ENCODE measurements at regions not wholly inside any gene's neighbourhood (a gene's known extent, or its start where the extent isn't known, plus 50 kb on each side); places are given as distances from the start of the nearest gene placed in this dataset.

DNA sequence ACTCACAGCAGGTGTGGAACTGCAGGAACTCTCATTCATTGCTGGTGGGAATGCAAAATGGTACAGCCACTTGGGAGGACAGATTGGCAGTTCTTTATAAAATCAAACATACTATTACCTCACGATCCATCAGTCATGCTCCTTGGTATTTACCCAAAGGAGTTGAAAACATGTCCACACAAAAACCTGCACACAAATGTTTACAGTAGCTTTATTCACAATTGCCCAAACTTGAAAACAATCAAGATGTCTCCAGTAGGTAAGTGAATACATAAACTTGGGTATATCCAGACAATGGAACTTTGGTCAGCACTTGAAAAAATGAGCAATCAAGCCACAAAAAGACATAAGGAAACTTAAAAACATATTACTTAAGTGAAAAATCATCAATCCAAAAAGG is 215.5 kb downstream of the IRX1 start:
- TF ChIP-seq, protein P1, sequence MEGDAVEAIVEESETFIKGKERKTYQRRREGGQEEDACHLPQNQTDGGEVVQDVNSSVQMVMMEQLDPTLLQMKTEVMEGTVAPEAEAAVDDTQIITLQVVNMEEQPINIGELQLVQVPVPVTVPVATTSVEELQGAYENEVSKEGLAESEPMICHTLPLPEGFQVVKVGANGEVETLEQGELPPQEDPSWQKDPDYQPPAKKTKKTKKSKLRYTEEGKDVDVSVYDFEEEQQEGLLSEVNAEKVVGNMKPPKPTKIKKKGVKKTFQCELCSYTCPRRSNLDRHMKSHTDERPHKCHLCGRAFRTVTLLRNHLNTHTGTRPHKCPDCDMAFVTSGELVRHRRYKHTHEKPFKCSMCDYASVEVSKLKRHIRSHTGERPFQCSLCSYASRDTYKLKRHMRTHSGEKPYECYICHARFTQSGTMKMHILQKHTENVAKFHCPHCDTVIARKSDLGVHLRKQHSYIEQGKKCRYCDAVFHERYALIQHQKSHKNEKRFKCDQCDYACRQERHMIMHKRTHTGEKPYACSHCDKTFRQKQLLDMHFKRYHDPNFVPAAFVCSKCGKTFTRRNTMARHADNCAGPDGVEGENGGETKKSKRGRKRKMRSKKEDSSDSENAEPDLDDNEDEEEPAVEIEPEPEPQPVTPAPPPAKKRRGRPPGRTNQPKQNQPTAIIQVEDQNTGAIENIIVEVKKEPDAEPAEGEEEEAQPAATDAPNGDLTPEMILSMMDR (IDR thresholded peaks at IDR 0.05): no peak
- no peak for TF ChIP-seq POLR2A (IDR thresholded peaks at IDR 0.05; ENCODE audit: low read depth)
